22Rv1 (cell line): ENCODE measurements at regions not wholly inside any gene's neighbourhood (a gene's known extent, or its start where the extent isn't known, plus 50 kb on each side); places are given as distances from the start of the nearest gene placed in this dataset.

Experiments used
- CTCF ChIP-seq: fragments of 450-650 bp; IDR thresholded peaks from 2 replicates; pipeline ENCODE4 v1.5.1; 2017; ENCODE audit warnings: mild to moderate bottlenecking
- ZFX ChIP-seq: fragments of 450-650 bp; IDR thresholded peaks from 2 replicates; pipeline ENCODE4 v1.6.1; 2017; ENCODE audit warnings: antibody characterized with exemption, borderline replicate concordance

GRCh38 chr9:27628311-27628710, 55.0 kb upstream of the C9orf72 start:
- TF ChIP-seq CTCF: no peak
- no peak for TF ChIP-seq ZFX
